Endothelial cell of hepatic sinusoid (primary cell): ENCODE measurements at regions not wholly inside any gene's neighbourhood (a gene's known extent, or its start where the extent isn't known, plus 50 kb on each side); places are given as distances from the start of the nearest gene placed in this dataset.

Source experiments
- in situ Hi-C: cut with HindIII; loops from 2 replicates; pipeline ENCODE4 v1.10.0; 2017; ENCODE audit warnings: low sequenced_read_pairs

DNA sequence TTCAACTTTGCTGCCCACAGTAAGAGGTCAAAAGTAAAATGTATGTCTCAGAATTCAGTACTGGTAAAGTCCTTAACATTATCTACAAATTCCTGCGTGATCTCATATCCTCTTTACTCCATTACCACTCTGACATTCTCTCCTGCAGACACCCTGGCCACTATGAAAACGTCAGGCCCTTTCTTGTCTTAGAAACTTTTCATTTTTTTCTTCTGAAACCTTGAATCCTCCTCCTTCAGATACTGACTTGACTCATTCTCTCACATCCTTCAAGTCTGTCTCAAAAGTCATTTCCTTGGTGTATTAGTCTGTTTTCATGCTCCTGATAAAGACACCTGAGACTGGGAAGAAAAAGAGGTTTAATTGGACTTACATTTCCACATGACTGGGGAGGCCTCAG lies 262.3 kb downstream of the POU4F1 start:
- in situ Hi-C loops: no loop called here

- in situ Hi-C loops: no loop called here
Measured at GRCh38 chr13:78339927-78340326, 263.4 kb downstream of the POU4F1 start.

GRCh38 chr13:78334059-78334458 lies 269.3 kb downstream of the POU4F1 start:
- in situ Hi-C loops: no loop called here

DNA sequence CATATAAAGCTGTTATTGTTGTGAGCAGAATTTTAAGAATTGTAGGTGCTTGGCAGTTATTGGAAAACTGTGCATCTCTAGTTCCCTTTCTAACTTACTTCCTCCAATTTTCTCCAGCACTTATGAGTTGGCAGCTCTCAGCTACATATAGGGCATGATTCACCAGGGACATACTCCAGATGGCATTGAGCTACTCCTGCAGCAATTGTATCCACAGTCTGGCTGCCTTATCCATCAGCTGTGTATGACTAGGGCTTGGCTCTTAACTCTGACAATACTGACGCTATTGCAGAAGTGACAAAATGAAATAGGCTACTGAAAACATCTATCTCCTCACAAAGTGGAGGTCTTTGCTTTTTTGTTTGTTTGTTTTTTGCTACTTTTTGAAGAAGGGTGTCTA lies 276.7 kb downstream of the POU4F1 start:
- in situ Hi-C loops: no loop called here

DNA sequence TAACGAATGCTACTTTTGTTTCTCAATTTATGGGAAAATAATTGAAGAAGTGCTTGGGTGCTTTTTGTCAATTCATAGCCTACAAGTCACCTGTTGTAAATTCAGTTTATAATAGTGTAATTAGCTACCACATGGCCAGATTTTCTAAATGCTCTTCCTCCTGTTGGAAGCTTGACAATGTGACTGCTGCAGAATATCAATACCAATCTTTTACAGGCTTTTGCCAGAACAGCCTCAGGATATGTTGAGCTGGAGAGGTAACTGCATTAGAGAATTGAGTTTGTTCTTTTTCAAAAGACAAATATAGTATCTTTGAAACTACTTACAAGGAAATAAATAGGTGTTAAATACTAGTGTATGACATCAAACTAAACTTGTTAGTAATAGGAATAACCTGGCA lies 277.8 kb downstream of the POU4F1 start:
- in situ Hi-C loops: no loop called here

GRCh38 chr13:78323848-78324247 lies 279.5 kb downstream of the POU4F1 start:
- in situ Hi-C loops: no loop called here

GRCh38 chr13:78323040-78323439 lies 280.3 kb downstream of the POU4F1 start:
- in situ Hi-C loops: no loop called here

DNA sequence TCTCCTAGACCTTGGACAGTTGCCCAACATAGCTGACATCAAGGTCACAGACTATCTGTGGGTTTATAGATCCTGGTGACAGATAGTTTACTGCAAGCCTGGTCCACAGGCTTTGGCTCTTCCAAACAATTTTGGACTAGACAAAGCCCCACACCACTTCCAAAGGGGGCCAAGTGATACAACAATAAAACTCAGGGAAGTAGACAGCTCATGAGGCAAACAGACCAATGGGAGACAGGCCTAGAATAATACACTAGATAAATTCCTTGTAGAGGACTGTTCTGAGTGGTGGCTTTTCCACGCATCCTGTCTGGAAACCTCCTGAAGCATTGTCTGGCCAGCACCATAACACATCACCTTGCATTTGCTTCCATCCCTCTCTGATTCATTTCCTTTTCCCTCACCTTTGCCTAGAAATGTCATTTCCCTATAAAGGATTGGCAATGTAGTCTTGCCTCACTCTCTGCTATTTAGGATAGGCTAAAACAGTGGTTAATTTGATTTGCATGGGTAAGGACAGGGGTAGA lies 284.2 kb downstream of the POU4F1 start:
- in situ Hi-C loops: no loop called here

DNA sequence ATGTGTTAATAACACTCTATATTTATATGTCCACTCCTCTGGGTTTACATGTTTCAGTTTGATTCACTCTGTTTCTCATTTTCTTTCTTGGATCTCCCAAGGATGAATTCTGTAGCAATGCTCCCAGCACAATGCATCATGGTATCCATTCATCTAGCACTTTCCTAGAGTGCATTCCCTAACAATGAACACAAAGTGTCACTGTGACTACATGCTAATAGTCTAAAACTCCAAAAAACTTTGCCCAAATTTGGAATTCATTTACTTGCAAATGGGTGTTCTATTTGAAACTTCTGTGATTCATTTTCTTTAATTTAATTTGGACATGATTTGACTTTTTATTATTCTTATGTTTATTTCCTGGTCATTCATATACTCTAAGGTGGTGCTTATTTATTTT lies 286.3 kb downstream of the POU4F1 start:
- in situ Hi-C loops: no loop called here

- in situ Hi-C loops: no loop called here
Measured at GRCh38 chr13:78309497-78310180, 293.7 kb downstream of the POU4F1 start.

DNA sequence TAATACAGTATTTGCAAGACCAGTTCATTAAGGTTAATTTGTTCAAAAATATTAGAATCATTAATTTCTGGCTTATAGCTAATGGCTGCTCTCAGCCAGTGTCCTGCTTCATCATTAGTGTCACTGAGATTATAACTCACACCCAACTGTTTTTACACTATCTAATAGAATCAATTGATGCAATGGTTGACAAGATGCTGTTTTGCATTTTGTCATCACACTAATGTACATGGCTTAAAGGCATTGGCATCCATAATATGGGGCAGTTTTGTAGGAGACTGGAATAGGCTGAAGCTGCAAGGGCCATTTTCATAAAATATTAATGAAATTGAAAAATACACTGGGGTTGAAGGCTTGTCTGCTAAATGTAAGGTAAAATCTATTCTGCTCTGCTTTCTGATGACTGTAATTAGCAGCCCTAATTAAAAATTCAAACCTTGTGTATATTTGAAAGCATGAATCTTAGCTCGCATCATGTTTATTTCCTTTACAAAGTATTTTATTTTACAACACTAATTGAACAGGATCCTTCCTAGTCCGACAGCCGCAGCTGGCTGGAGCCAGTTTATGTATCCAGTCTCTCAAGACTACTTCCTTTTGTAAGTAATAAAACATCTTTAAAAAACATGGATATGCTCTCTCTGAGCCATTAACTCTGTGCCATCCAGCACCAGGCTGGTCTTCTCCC lies 296.7 kb downstream of the POU4F1 start:
- in situ Hi-C loops: no loop called here

GRCh38 chr13:78305171-78305570 lies 298.2 kb downstream of the POU4F1 start:
- in situ Hi-C loops: no loop called here

- in situ Hi-C loops: no loop called here
Measured at GRCh38 chr13:78299832-78300623, 303.3 kb downstream of the POU4F1 start.

- in situ Hi-C loops: no loop called here
Measured at GRCh38 chr13:78298657-78299056, 304.7 kb downstream of the POU4F1 start.

GRCh38 chr13:78286748-78287147 lies 316.6 kb downstream of the POU4F1 start:
- in situ Hi-C loops: no loop called here

- in situ Hi-C loops: no loop called here
Measured at GRCh38 chr13:78265098-78265497, 338.3 kb downstream of the POU4F1 start.

GRCh38 chr13:78258304-78258703 lies 339.7 kb upstream of the EDNRB start:
- in situ Hi-C loops: no loop called here

GRCh38 chr13:78256484-78256883 lies 337.9 kb upstream of the EDNRB start:
- in situ Hi-C loops: no loop called here

DNA sequence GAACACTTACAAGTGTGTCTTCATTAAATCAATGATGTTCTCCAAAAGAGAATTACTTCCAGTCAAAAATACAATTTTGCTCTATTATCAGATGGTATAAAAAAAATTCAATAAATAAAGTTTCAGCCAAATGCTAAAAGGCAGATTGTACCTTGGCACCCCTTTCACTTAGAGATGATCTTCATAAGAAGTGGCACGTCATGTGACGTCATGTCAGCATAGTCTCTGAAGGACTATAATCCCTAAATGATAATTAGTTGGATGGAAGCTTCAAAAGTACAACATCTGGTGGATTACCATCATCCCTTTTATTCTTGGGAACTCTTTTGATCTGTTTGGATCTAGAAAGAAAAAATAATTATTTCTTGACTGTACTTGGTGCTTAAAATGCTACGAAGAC lies 335.5 kb upstream of the EDNRB start:
- in situ Hi-C loops: no loop called here

DNA sequence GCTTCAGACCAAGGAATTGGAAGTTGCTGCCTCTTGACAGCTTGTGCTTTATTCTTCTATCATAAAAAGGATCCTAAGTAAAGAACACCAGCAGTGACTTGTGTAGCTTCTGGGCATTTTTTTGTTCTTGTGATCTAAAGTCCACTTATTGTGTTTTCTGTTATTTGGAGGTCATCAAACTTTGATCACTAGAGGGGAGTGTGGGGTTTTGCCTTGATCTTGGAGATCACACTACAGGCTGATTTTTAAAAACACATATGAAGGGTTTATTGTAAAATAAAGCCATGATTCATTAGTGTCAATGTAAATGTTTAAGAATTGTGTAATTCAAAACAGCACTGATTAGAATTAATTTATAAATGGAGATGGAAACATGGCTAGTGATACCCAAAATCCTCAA lies 328.7 kb upstream of the EDNRB start:
- in situ Hi-C loops: no loop called here

DNA sequence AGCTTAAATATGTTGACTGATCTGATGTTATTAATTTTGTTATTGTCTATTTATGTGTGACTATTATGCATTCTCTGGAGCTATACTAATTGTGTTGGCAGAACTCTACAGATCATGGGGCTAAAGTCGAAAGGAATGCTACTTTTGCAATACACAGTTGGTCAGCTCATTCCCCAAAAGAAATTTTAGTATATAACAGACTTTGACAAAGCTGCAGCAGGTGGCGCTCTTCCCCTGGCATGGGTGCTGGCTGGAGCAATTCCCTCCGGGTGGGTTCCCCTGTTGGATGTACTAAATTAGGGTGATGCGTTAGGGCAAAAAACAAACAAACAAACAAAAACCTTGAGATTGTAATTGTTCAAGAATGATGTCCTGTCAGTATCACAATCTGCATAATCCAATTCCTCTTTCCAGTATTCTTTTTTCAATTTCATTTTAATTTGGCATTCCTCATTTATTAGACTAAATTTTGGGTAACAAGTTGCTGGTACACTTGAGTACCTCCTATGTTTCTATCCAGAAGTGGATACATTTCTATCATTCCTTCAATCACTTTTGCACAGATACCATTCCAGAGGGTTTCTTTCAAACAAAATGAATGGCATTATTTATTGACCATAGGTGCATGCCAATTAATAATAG lies 322.8 kb upstream of the EDNRB start:
- in situ Hi-C loops: no loop called here
